Superior temporal gyrus (tissue), 1 donor: ENCODE measurements at regions not wholly inside any gene's neighbourhood (a gene's known extent, or its start where the extent isn't known, plus 50 kb on each side); places are given as distances from the start of the nearest gene placed in this dataset.
"Not testable (repeated sequence)": the region's sequence is repeated elsewhere in the genome, so short reads cannot be mapped to it uniquely, and the experiment has no call there.

Experiments used
- DNase-seq: peaks from one replicate; pipeline ENCODE4 v3.0.0-alpha.2; 2016; ENCODE audit errors: extremely low spot score

- DNase-seq: not testable (repeated sequence)
Observed at GRCh38 chr7:150101282-150101681, 221.9 kb upstream of the LRRC61 start.

DNA sequence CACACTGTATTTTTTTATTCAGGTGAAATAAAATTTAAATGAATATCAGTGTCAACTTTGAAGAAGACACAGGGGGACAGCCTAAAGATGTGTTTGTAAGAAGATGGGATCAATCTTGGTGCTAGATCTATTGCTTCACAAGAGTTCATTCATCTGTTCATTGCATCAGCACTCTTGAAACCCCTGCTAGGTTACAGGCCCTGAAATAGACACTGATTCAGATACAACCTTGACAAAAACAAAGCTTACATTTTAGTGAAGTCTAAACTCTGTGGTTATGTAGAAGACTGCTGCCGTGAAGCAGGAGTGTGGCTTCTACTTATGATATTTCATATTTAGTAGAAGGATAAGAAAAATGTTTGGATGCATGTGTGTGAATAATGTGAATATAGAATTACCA, 215.9 kb upstream of the LRRC61 start:
- DNase-seq: not testable (repeated sequence)

DNA sequence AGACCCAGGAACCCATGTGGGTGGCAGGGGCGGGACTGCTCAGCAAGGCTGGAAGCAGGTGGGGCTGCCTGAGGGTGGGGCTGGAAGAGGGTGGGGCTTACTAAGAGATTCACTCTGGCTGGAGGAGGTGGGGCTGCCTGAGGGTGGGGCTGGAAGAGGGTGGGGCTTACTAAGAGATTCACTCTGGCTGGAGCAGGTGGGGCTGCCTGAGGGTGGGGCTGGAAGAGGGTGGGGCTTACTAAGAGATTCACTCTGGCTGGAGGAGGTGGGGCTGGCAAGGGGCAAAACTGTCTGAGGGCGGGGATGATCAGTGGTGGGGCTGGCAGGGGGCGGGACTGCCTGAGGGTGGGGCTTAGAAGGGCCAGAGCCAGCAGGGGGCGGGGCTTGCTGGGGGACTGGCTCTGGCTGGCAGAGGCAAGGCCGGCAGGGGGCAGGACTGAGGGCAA, 212.8 kb upstream of the LRRC61 start:
- not testable (repeated sequence) for DNase-seq

DNA sequence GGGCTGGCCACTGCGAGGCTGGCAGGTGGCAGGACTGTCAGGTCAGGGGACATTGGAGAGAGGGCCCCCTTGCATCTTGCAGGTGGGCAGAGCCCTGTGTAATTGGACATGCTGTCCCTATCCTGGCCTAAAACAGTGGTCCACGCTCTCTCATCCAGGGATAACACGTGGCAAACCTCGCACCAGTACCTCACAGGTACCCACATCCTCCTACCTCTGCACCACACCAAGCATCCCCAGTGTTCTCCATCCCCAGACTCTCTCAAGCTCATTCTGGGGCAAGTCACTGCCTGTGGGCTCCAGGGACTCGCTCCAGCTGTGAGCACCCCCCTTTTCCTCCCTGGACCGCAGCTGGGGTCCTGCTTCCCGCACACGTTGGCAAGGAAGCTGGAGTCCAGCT, 212.3 kb upstream of the LRRC61 start:
- not testable (repeated sequence) for DNase-seq

- not testable (repeated sequence) for DNase-seq
Observed at GRCh38 chr7:150111373-150112139, 211.6 kb upstream of the LRRC61 start.

GRCh38 chr7:150113301-150113700, 209.9 kb upstream of the LRRC61 start:
- DNase-seq: not testable (repeated sequence)

- not testable (repeated sequence) for DNase-seq
Observed at GRCh38 chr7:150114591-150114990, 208.6 kb upstream of the LRRC61 start.

GRCh38 chr7:150119966-150120365, 203.2 kb upstream of the LRRC61 start:
- DNase-seq: not testable (repeated sequence)

GRCh38 chr7:150125831-150126230, 197.3 kb upstream of the LRRC61 start:
- peak; percentile 60 for DNase-seq

DNA sequence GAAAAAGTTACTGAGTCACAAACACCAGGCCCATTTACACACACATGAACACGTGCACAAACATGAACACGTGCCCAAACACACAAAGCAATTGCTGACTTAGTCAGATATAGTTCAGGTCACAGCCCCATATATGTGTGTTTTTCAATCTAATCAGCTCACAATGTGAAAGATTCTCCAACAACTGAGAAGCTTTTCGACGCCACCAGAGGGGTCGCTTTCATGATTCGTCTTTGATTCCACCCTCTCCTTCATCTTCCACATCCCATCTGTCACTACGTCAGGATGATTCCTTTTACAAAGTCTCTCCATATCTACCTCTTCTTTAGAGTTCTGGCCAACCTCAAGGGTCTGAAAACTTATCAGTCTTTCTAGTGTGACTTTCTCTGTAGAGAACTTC, 188.7 kb upstream of the LRRC61 start:
- DNase-seq: not testable (repeated sequence)

DNA sequence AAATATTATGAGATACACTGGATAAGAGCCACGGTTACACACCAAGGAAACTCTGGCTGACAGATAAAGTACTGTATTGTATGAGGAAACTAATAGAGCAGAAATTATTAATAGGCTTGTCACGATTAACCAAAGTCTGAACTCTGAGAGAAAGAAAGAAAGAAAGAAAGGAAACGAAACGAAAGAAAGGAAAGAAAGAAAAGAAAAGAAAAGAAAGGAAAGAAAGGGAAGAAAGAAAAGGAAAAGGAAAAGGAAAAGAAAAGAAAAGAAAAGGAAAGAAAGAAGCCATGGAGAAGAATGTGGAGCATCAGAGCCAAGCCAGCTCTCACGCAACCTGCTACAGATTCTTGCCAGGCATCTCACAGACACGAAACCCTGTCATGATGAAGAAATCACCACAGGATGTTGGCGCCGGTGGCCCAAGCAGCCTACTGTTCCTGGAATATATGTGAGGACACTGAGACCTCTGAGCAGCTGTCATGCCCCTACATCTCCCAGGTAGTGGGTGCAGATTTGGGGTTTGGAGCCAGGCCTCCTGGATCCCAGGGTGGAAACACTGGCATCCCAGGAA, 187.4 kb upstream of the LRRC61 start:
- DNase-seq: not testable (repeated sequence)

DNA sequence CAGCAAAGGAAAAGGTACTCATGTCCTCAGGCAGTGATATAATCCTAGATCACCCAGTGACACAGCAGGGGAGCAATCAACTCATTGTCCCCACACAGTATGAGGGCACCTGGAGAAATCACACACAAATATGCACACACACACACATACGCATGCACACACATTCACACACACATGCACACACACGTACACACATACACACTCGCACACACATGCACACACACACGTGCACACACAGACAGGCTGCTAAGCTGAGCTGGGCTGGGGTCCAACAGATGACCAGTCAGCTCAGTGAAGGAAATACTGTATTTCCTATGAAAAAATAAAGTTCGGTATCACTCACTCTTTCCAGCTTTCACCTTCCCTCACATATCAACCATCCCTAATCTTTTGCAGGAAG, 183.3 kb upstream of the LRRC61 start:
- not testable (repeated sequence) for DNase-seq

DNA sequence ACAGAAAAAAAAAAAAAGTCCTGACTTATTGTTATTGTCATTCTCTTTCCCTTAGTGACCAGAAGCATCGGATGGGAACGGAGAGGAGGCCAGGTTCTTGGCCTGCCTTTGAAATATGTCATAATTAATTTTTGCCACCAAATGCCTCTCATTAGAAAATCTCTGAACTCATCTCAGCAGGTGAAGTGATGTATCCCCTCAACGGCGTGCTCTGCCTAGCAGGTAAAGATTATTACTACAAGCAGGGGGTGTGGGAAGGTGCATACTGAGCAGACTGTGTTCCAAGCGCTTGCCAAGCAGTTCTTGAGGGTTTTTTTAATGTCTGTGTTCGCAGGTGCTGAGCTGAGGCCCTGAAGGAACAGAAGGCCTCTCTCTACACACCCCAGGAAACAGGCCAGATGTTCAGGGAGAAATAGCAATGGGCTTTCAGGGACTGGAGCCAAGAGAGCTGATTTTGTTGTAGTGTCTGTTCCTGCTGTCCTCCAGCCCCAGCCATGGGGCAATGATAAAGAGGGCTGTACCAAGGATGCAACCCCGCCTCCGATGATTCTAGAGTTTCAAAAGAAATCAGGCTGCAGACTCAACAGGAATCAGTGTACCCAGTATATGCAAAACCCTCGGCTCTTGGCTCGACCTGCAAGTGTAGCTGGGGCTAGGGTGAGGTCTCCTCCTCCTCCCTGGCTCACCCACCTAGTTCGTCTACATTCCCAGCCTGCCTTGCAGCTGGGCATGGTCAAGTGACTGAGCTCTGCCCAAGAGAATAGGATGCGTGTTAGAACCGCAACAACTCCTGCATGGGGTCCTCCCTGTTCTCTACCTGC, 181.4 kb upstream of the LRRC61 start:
- DNase-seq: not testable (repeated sequence)

DNA sequence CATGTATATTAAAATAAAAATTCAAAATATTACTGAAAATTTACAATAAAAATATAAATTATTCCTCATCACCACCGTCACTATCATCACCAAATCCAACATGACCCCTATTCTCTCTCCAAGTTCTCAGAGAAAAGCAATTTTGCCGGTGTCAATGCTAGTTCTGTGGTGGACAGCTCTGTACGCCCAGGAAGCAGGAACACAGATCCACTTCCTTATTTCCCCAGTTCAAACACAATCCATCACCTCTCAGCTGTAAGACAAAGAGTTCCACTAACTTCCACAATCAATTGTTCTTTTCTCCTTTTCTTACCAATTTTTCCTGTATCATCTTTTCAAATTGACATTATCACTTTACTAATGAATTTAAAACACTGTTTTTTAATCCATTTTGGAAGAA, 177.0 kb upstream of the LRRC61 start:
- DNase-seq: not testable (repeated sequence)

GRCh38 chr7:150147524-150147923, 175.6 kb upstream of the LRRC61 start:
- DNase-seq: not testable (repeated sequence)

DNA sequence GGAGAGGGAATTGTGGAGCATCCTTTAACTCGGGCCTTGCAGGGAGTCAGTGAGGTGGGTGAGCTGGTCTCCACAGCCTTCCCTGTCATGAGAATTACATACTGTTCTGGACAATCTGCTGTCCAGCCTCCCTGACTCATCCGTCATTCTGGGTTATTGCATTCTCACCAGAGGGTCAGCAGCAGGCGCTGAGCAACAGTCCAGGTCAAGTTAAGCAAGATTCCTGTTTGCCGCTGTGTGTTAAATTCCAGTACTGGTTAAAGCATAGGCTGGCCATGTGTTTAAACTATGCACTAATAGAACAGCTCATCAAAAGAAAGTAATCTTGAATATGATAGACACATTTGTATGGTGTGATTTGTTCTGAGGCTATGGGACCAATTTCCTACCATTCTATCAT, 167.1 kb upstream of the LRRC61 start:
- not testable (repeated sequence) for DNase-seq

DNA sequence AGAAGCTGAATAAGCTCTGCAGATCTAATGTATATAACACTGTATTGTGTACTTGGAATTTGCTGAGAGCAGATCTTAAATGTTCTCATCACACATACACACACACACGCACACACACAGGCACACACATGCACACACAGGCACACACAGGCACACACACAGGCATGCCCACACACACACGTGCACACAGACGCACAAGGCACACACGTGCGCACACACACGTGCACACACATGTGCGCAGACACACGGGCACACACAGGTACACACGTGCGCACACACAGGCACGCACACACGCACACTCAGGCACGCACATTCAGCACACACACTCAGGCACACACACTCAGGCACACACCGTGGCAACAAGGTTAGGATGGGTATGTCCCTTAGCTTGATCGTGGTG, 164.5 kb upstream of the LRRC61 start:
- not testable (repeated sequence) for DNase-seq

GRCh38 chr7:150169515-150169914, 153.6 kb upstream of the LRRC61 start:
- not testable (repeated sequence) for DNase-seq

DNA sequence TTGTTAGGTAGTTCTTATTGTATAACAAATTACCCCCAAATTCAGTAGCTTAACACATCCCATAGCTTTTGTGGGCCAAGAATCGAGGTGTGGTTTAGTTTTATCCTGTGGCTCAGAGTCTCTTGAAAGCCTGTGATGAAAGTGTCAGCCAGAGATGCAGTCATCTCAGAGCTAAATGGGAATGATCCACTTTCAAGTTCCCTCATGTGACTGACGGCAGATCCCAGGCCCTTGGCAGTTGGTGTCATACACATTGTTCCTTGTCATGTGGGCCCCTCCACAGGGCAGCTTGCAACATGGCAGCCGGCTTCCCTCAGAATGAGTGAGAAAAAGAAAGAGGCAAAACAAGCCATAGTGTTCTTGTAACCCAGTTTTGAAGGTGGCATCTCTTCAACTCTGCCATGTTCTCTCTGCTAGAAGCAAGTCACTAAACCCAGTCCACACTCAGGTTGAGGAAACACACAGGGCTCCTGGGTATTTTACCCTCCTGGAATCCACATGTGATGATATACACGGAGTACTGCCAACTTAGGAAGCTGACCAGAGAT, 153.1 kb upstream of the LRRC61 start:
- not testable (repeated sequence) for DNase-seq

DNA sequence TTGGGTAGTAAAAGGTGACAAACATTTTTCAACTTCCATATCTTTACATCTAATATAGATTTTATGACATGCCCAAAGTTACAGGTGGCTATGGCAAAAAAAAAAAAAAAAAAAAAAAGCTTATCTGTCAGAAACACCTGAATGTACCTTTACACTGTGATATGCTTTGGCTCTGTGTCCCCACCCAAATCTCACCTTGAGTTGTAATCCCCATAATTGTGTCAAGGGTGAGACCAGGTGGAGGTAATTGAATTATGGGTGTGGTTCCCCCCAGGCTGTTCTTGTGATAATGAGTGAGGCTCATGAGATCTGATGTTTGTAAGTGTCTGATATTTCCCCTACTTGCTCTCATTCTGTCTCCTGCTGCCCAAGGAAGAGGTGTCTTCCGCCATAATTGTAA, 139.6 kb upstream of the LRRC61 start:
- DNase-seq: not testable (repeated sequence)

GRCh38 chr7:150189963-150190362, 133.2 kb upstream of the LRRC61 start:
- DNase-seq: not testable (repeated sequence)

- DNase-seq: not testable (repeated sequence)
Observed at GRCh38 chr7:150192541-150192940, 130.6 kb upstream of the LRRC61 start.
